Activated T-helper 17 cell treated with anti-CD3 and anti-CD28 coated beads, Interleukin-2, amount 50 U/mL, for 72 hours (primary cell): ENCODE measurements at regions not wholly inside any gene's neighbourhood (a gene's known extent, or its start where the extent isn't known, plus 50 kb on each side); places are given as distances from the start of the nearest gene placed in this dataset.
"Not testable (repeated sequence)": the region's sequence is repeated elsewhere in the genome, so short reads cannot be mapped to it uniquely, and the experiment has no call there.

Experiments used
- ATAC-seq: fragments of 150-1000 bp; cut with Tn5 transposase; replicated peaks from 2 replicates; pipeline ENCODE4 v1.10.0; 2021; ENCODE audit warnings: mild to moderate bottlenecking, moderate library complexity
- H3K27ac Mint-ChIP-seq: one replicate; pipeline ENCODE4 v1.8.0; 2022; ENCODE audit warnings: mixed read lengths
- H3K27me3 Mint-ChIP-seq: one replicate; pipeline ENCODE4 v1.8.0; 2022; ENCODE audit warnings: mixed read lengths
- H3K36me3 Mint-ChIP-seq: one replicate; pipeline ENCODE4 v1.8.0; 2022; ENCODE audit warnings: low read depth, mild to moderate bottlenecking, mixed read lengths
- H3K4me1 Mint-ChIP-seq: one replicate; pipeline ENCODE4 v1.8.0; 2022; ENCODE audit warnings: mixed read lengths
- H3K4me3 Mint-ChIP-seq: one replicate; pipeline ENCODE4 v1.8.0; 2022; ENCODE audit warnings: mild to moderate bottlenecking, mixed read lengths
- H3K9me3 Mint-ChIP-seq: one replicate; pipeline ENCODE4 v1.8.0; 2022; ENCODE audit warnings: mixed read lengths

- H3K4me1 Mint-ChIP-seq, result no peaks in the 10 kb centered on the region
- no peak overlapping the region for H3K4me3 Mint-ChIP-seq
- H3K27me3 Mint-ChIP-seq, result no peaks in the 10 kb centered on the region
- H3K36me3 Mint-ChIP-seq, result no peaks in the 10 kb centered on the region
- H3K9me3 Mint-ChIP-seq, result peaks cover 32% of the 10 kb centered on the region
- no peak overlapping the region for H3K27ac Mint-ChIP-seq
- no peak for ATAC-seq
Measured at GRCh38 chr16:63822818-63823217, 1299.0 kb downstream of the CDH11 start.

GRCh38 chr16:63816276-63816675, 1305.6 kb downstream of the CDH11 start:
- Mint-ChIP-seq H3K27ac (no peak overlapping the region), H3K4me1 (no peaks in the 10 kb centered on the region), H3K27me3 (no peaks in the 10 kb centered on the region), H3K4me3 (no peak overlapping the region), H3K36me3 (no peaks in the 10 kb centered on the region), H3K9me3 (peaks cover 16% of the 10 kb centered on the region)
- no peak for ATAC-seq

DNA sequence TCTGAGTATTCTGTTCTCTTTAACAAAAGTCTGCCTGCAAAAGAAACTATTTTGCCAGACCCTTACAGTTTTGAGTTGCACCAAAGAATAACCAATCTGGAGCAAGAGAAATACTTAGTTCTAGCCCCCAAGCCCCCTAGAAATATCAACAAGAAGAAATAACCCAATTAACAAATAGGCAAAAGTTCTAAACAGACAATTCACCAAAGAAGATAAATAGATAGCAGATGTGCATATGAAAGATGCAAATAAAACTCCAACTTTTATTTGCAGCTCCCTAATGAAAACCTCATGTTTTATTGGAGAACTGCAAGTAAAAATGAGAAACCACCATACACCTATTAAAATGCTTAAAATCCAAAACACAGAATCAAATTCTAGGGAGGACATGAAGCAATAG, 1308.0 kb downstream of the CDH11 start:
- Mint-ChIP-seq H3K27me3 (no peaks in the 10 kb centered on the region), H3K9me3 (peaks cover 14% of the 10 kb centered on the region), H3K4me1 (no peaks in the 10 kb centered on the region), H3K36me3 (no peaks in the 10 kb centered on the region), H3K4me3 (no peak overlapping the region), H3K27ac (no peak overlapping the region)
- ATAC-seq, result no peak

DNA sequence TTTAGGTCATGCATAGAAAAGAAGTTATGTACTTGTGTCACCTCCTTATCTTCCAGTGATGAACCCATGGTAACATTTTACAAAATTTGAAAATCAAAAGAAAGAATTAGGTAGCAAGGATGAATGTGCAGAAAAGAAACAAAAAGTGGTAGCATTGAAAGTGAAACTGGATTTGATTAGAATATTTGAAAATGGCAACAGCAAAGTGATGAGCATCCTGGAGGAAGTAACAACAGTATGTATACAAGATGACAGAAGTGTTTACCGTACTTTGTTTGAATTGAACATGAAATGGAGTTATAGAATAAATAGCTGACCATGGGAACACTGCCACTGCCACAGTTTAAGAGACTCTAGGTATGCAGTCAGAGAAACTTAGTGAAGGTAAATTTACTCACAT, 1313.1 kb downstream of the CDH11 start:
- no peak overlapping the region for H3K4me3 Mint-ChIP-seq
- no peaks in the 10 kb centered on the region for H3K27me3 Mint-ChIP-seq
- H3K9me3 Mint-ChIP-seq, result peaks cover 12% of the 10 kb centered on the region
- H3K4me1 Mint-ChIP-seq, result no peaks in the 10 kb centered on the region
- no peak for ATAC-seq
- no peak overlapping the region for H3K27ac Mint-ChIP-seq
- no peaks in the 10 kb centered on the region for H3K36me3 Mint-ChIP-seq

DNA sequence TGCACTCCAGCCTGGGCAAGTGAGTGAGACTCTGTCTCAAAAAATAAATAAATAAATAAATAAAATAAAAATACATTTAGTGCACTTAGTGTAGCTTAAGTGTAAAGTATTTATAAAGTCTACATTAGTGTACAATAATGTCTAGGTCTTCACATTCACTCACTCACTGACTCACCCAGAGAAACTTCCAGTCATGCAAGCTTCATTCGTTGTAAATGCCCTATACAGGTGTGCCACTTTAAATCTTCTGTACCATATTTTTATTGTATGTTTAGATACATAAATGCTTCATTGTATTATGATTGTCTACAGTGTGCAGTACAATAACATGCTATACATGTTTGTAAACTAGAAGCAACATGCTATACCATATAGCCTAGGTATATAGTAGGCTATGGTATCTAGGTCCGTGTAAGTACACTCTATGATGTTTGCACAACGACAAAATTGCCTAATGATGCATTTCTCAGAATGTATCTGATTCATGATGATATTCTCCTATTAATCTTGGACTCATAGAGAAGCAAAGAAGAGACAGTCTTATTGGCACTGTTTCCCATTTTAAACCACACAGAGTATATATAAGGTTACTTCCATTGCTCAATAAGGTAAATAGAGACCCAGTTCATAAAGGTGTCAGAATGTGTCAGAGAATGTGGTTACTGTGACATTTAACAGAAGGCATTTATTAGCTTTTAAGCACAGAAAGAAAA, 1314.9 kb downstream of the CDH11 start:
- H3K4me3 Mint-ChIP-seq, result no peak overlapping the region
- no peaks in the 10 kb centered on the region for H3K36me3 Mint-ChIP-seq
- H3K27ac Mint-ChIP-seq, result no peak overlapping the region
- H3K27me3 Mint-ChIP-seq, result no peaks in the 10 kb centered on the region
- peaks cover 12% of the 10 kb centered on the region for H3K9me3 Mint-ChIP-seq
- no peaks in the 10 kb centered on the region for H3K4me1 Mint-ChIP-seq
- no peak for ATAC-seq

GRCh38 chr16:63804126-63804525, 1317.7 kb downstream of the CDH11 start:
- Mint-ChIP-seq H3K4me3 (no peak overlapping the region), H3K27me3 (no peaks in the 10 kb centered on the region), H3K36me3 (no peaks in the 10 kb centered on the region), H3K9me3 (peaks cover 19% of the 10 kb centered on the region), H3K4me1 (no peaks in the 10 kb centered on the region), H3K27ac (no peak overlapping the region)
- no peak for ATAC-seq

- no peaks in the 10 kb centered on the region for H3K4me1 Mint-ChIP-seq
- ATAC-seq, result no peak
Measured at GRCh38 chr16:63789603-63790002, 1332.3 kb downstream of the CDH11 start.

GRCh38 chr16:63787014-63787413, 1334.8 kb downstream of the CDH11 start:
- Mint-ChIP-seq H3K9me3 (peaks cover 30% of the 10 kb centered on the region), H3K4me3 (no peak overlapping the region), H3K27ac (no peak overlapping the region), H3K27me3 (no peaks in the 10 kb centered on the region), H3K4me1 (no peaks in the 10 kb centered on the region), H3K36me3 (no peaks in the 10 kb centered on the region)
- ATAC-seq, result no peak

More at GRCh38 chr16:63789603-63790002, 1332.3 kb downstream of the CDH11 start:
- Mint-ChIP-seq H3K27me3 (no peaks in the 10 kb centered on the region), H3K27ac (no peak overlapping the region), H3K9me3 (peaks cover 29% of the 10 kb centered on the region), H3K4me3 (no peak overlapping the region), H3K36me3 (no peaks in the 10 kb centered on the region)

GRCh38 chr16:63785170-63785569, 1336.7 kb downstream of the CDH11 start:
- Mint-ChIP-seq H3K4me1 (no peaks in the 10 kb centered on the region), H3K36me3 (no peaks in the 10 kb centered on the region), H3K4me3 (no peak overlapping the region), H3K27ac (no peak overlapping the region), H3K9me3 (peaks cover 31% of the 10 kb centered on the region), H3K27me3 (no peaks in the 10 kb centered on the region)
- no peak for ATAC-seq

DNA sequence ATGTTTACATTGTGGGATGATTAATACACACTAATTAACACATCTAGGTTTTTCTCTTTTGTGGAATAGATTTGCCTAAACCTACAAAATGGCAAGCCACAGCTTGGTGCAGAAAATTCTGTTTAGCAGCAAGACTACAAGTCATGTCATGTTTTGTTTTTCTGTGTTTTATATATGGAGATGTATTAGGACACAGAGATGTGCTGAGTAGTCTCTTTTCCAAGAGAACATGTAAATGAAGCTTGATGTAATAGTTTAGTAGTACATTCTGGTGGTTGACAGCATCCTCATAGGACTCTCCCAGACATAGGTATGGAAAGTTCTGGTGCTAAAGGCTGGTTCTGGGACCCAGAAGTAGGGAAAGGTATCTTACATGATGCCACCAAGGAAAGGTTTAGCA, 1345.4 kb downstream of the CDH11 start:
- Mint-ChIP-seq H3K36me3 (no peaks in the 10 kb centered on the region), H3K27ac (no peak overlapping the region), H3K27me3 (no peaks in the 10 kb centered on the region), H3K9me3 (peaks cover 15% of the 10 kb centered on the region), H3K4me1 (no peaks in the 10 kb centered on the region), H3K4me3 (no peak overlapping the region)
- no peak for ATAC-seq

DNA sequence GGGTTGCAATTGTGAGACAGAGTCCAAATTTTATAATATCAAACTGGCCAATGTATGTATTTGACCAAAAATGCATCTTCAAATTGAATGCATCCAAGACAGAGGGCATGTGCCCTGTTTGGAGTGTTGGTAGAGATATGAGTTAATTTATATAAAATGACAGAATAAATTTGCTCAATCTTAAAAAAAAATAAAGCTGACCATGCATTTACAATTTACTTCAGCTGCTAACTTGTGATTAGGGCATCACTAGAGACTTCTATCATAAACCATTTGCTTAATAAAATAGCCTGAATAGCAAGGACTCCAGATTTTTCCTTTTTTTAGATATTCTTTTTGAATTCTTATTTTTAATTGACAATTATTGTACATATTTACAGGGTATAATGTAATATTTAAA, 1345.8 kb downstream of the CDH11 start:
- H3K9me3 Mint-ChIP-seq, result peaks cover 15% of the 10 kb centered on the region
- no peaks in the 10 kb centered on the region for H3K4me1 Mint-ChIP-seq
- H3K27ac Mint-ChIP-seq, result no peak overlapping the region
- H3K27me3 Mint-ChIP-seq, result no peaks in the 10 kb centered on the region
- ATAC-seq, result no peak
- no peaks in the 10 kb centered on the region for H3K36me3 Mint-ChIP-seq
- H3K4me3 Mint-ChIP-seq, result no peak overlapping the region

GRCh38 chr16:63774302-63774701, 1347.6 kb downstream of the CDH11 start:
- ATAC-seq, result no peak
- no peak overlapping the region for H3K4me3 Mint-ChIP-seq
- no peaks in the 10 kb centered on the region for H3K36me3 Mint-ChIP-seq
- H3K4me1 Mint-ChIP-seq, result no peaks in the 10 kb centered on the region
- H3K27ac Mint-ChIP-seq, result no peak overlapping the region
- H3K27me3 Mint-ChIP-seq, result no peaks in the 10 kb centered on the region
- H3K9me3 Mint-ChIP-seq, result peaks cover 18% of the 10 kb centered on the region

- no peaks in the 10 kb centered on the region for H3K4me1 Mint-ChIP-seq
- H3K27me3 Mint-ChIP-seq, result no peaks in the 10 kb centered on the region
- no peaks in the 10 kb centered on the region for H3K36me3 Mint-ChIP-seq
- H3K9me3 Mint-ChIP-seq, result peaks cover 13% of the 10 kb centered on the region
- no peak for ATAC-seq
- no peak overlapping the region for H3K4me3 Mint-ChIP-seq
- H3K27ac Mint-ChIP-seq, result no peak overlapping the region
Measured at GRCh38 chr16:63769211-63769610, 1352.7 kb downstream of the CDH11 start.

DNA sequence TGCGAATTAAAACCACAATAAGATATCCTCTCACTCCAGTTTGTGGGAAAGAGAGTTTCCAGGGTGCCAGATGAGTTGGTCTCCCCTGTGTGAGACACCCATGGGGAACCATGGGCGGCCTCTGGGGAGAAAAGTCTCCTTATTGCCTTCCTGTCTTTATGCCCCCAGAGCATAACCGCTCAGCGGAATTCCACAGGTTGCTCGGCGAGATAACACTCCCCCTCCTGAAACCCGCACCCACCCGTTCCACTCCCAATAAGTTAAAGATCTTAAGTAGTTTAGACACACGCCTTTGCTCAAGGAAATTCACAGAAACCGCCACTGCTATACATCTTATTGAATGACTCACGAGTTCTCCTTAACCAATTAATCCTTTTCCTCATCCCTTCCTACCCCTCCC, 1361.6 kb downstream of the CDH11 start:
- not testable (repeated sequence) for H3K36me3 Mint-ChIP-seq, H3K27ac Mint-ChIP-seq, ATAC-seq, H3K4me3 Mint-ChIP-seq, H3K4me1 Mint-ChIP-seq, H3K27me3 Mint-ChIP-seq
- peaks cover 25% of the 10 kb centered on the region for H3K9me3 Mint-ChIP-seq

- H3K36me3 Mint-ChIP-seq, result no peaks in the 10 kb centered on the region
- no peak overlapping the region for H3K4me3 Mint-ChIP-seq
- H3K27me3 Mint-ChIP-seq, result no peaks in the 10 kb centered on the region
- no peak for ATAC-seq
- H3K9me3 Mint-ChIP-seq, result peaks cover 30% of the 10 kb centered on the region
- H3K27ac Mint-ChIP-seq, result no peak overlapping the region
- no peaks in the 10 kb centered on the region for H3K4me1 Mint-ChIP-seq
Measured at GRCh38 chr16:63752347-63752746, 1369.5 kb downstream of the CDH11 start.

DNA sequence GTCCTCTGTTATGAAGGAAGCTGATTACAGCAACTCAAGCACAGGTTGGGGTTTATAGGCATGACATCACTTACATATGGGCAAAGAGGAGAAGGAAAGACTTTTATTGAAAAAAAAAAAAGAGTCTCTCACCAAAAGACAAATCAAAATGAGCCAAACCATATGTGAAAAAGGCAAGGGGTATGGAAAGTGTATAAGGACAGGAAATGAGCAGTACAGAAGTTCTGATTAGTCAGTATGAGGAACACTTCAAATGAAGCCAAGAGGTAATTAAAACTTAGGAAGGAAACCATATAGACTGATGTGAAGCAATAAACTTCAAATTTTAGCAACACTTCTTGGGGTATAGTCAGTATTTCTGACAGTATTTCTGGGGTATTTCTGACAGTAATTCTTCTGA, 1372.6 kb downstream of the CDH11 start:
- no peaks in the 10 kb centered on the region for H3K27me3 Mint-ChIP-seq
- H3K4me3 Mint-ChIP-seq, result no peak overlapping the region
- H3K4me1 Mint-ChIP-seq, result no peaks in the 10 kb centered on the region
- no peak overlapping the region for H3K27ac Mint-ChIP-seq
- no peaks in the 10 kb centered on the region for H3K36me3 Mint-ChIP-seq
- H3K9me3 Mint-ChIP-seq, result peaks cover 28% of the 10 kb centered on the region
- ATAC-seq, result no peak
